DND-41 (cell line): ENCODE measurements at regions not wholly inside any gene's neighbourhood (a gene's known extent, or its start where the extent isn't known, plus 50 kb on each side); places are given as distances from the start of the nearest gene placed in this dataset.

ENCODE experiments used
- EZH2 ChIP-seq: IDR thresholded peaks from 3 replicates; pipeline ENCODE4 v1.6.1; 2012; ENCODE audit warnings: borderline replicate concordance, low read depth, mild to moderate bottlenecking, moderate library complexity, low read length, inconsistent platforms; ENCODE audit not compliant: severe bottlenecking
- TF ChIP-seq, protein P1 (sequence below): IDR thresholded peaks from 2 replicates; pipeline ENCODE4 v1.5.1; 2012; ENCODE audit warnings: borderline replicate concordance, low read length, moderate library complexity, mild to moderate bottlenecking; ENCODE audit not compliant: poor library complexity, severe bottlenecking; ENCODE audit errors: extremely low read depth

DNA sequence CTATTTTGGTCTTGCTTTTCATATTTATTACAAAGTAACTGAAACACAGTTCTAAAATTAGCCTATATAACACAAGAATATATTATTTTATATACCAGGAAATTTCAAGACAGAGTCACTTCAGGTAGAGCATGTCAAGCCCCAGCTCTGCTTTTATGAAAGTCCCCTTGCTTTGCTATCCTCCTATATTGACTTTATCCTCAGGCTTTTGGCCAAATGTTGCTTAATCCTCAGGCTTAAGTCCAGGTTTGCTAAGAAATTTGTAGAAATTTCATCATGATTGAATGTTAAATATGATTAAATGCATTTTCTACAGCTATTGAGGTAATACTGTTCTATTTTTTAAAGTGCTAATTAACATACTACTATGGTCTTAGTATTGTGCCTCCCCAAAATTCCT, 227.6 kb downstream of the FZD1 start:
- no peak for TF ChIP-seq EZH2
- TF ChIP-seq, protein P1, sequence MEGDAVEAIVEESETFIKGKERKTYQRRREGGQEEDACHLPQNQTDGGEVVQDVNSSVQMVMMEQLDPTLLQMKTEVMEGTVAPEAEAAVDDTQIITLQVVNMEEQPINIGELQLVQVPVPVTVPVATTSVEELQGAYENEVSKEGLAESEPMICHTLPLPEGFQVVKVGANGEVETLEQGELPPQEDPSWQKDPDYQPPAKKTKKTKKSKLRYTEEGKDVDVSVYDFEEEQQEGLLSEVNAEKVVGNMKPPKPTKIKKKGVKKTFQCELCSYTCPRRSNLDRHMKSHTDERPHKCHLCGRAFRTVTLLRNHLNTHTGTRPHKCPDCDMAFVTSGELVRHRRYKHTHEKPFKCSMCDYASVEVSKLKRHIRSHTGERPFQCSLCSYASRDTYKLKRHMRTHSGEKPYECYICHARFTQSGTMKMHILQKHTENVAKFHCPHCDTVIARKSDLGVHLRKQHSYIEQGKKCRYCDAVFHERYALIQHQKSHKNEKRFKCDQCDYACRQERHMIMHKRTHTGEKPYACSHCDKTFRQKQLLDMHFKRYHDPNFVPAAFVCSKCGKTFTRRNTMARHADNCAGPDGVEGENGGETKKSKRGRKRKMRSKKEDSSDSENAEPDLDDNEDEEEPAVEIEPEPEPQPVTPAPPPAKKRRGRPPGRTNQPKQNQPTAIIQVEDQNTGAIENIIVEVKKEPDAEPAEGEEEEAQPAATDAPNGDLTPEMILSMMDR, result no peak
